SKM-1 treated with dmso at 0.1 percent for 144 hours (cell line): ENCODE measurements at regions not wholly inside any gene's neighbourhood (a gene's known extent, or its start where the extent isn't known, plus 50 kb on each side); places are given as distances from the start of the nearest gene placed in this dataset.

Experiments used
- DNase-seq: peaks from one replicate; lab custom pipeline; 2025; ENCODE audit not compliant: unreplicated experiment; lab: John Stamatoyannopoulos, UW

GRCh38 chr5:61621202-61621650, 289.2 kb downstream of the ZSWIM6 start:
- DNase-seq, result no peak

- DNase-seq, result no peak
Observed at GRCh38 chr5:61622156-61622555, 290.1 kb downstream of the ZSWIM6 start.

- DNase-seq, result no peak
Observed at GRCh38 chr5:61623401-61624069, 291.5 kb downstream of the ZSWIM6 start.

DNA sequence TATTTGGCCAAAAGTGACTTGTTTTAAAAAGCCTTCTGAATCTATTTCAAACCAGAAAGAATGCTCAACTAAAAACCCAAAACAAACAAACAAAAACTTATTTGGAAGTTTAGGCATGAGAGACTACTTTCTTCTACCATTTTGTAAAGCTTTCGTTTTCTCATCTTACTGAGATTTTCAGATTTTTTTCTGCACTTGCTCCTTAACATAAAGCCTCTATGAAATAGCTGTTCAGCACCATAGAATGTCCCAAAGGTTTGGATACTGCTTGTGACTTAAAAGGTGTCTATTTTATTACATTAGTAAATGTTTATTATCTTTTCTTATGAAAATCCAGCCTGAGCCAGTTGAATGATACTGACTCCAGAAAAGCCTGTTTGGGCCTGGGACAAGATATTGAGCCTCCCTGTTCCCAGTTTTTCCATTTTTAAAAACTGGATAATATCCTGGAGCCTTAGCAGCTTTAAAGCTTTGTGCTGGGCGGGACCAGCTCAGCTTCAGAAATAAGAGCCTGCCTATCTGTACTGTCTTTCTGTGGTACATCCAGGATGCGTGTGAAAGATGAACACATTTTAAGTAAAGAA, 292.6 kb downstream of the ZSWIM6 start:
- no peak for DNase-seq

DNA sequence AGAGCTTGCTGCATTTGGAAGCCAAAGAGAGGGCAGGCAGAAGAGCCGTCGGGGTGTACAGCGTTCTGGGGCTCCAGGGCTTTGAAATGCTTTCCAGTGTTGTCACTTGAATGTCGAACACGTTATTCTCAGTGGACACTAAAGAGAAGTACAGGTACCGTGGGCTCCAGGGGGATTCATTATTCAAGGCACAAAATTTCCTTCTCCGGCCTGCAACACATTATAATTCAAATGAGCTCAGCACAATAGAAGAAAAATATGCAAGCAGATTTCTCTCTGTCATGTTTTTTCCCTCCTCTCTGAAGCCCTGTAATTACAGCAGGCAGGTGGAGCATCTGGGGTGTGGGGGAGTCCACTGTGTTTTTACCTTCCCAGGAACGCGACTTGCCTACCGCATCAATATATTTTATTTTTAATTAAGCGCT, 293.1 kb downstream of the ZSWIM6 start:
- no peak for DNase-seq

- DNase-seq, result peak; percentile 17
Observed at GRCh38 chr5:61625681-61626621, 293.9 kb downstream of the ZSWIM6 start.

- no peak for DNase-seq
Observed at GRCh38 chr5:61626639-61627282, 294.7 kb downstream of the ZSWIM6 start.

GRCh38 chr5:61627531-61627930, 295.5 kb downstream of the ZSWIM6 start:
- no peak for DNase-seq

DNA sequence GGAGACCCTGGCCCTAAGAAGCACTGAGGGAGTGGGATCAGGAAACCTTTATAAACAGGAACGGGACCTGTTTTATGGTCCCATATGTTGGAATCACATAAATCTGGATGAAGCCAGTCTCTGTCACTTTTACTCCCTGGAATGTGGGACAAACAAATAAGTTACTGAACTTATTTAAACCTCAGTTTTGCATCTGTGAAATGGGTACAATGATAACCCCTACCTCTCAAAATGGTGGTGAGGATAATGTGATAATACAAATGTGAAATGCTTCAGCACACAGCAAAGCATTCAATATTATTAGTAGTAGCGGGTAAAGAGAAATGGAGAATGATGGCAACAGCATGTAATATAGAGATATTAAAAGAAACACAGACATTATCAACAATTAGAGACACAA, 298.9 kb downstream of the ZSWIM6 start:
- no peak for DNase-seq

GRCh38 chr5:61631438-61631941, 299.4 kb downstream of the ZSWIM6 start:
- DNase-seq, result no peak

GRCh38 chr5:61632064-61632463, 300.0 kb downstream of the ZSWIM6 start:
- no peak for DNase-seq

DNA sequence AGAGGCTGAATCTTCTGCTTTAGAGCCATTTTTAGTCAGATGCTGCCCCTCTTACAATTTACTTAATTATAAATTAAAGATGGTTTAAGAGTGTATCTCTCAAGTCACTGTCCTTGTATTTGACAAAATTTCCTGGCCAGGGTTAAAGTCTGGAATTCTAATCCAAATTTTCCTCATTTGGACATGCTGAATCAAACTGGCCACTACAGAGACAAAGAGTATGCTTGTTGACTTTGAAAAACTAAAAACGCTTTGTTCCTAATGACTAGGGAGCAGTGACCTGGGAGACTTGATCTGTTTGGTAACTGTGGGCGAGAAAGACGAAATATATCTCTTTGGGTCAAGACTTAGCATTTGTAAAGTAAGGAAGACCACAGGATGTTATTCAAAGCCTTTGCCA, 303.2 kb downstream of the ZSWIM6 start:
- no peak for DNase-seq

- DNase-seq, result no peak
Observed at GRCh38 chr5:61637566-61637965, 305.5 kb downstream of the ZSWIM6 start.

DNA sequence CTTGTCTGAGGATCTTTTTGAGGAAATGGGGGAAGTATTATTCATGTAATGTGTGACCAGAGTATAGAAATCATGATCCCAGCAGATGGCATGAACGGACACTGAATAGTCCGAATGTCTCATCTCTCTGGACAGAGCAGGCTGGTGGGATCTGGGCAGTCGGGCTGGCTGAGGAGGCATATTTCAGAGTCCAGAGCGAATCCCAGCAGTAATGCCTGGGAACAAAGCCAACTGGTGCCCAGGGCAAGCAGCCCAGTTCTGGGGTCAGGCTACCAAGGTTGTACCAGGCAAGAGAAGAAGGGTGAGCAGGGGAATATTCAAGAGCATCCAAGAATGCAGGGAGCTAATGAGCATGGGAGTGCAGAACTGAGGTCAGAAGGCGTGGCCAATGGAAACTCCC, 306.4 kb downstream of the ZSWIM6 start:
- no peak for DNase-seq

GRCh38 chr5:61640179-61641021, 308.3 kb downstream of the ZSWIM6 start:
- DNase-seq, result no peak

GRCh38 chr5:61641748-61642565, 309.9 kb downstream of the ZSWIM6 start:
- DNase-seq, result no peak

DNA sequence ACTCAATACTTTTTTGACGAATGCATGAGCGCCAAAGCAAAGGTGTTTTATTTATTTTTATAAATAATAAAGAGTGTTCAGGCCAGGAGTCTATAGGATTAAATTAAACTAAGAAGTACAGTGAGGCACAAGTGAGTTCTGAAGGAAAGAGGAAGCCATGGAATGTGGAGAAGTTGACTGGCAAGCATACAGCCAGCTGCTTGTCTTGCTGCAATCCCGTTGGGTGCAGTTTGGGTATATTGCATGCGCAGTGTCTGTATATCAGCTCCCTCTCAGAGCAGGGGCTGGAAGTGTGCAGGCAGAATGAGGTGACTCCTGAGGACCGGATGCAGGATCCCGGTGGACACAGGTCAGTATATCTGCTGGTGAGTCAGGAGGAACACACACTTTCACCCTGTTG, 315.6 kb downstream of the ZSWIM6 start:
- DNase-seq, result no peak

- no peak for DNase-seq
Observed at GRCh38 chr5:61649231-61649630, 317.2 kb downstream of the ZSWIM6 start.

DNA sequence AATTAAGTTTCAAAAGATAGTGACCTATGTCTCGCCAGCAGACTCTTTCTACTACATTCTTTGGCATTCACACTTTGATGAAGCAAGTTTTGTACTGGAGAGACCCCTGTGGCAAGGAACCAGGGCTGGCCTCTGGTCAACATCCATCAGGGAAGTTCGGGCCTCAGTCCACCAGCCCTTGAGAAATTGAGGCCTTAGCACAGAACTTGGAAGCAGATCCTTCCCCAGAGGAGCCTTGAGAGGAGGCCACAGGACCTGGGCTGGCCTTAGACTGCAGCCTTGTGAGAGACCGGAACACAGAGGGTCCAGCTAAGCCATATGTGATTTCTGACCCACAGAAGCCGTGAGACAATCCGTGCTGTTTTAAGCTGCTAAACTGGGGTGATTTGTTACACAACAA, 317.9 kb downstream of the ZSWIM6 start:
- DNase-seq, result no peak
